Mesendoderm (in vitro differentiated cells): ENCODE measurements at regions not wholly inside any gene's neighbourhood (a gene's known extent, or its start where the extent isn't known, plus 50 kb on each side); places are given as distances from the start of the nearest gene placed in this dataset.

Experiments
- DNase-seq: peaks from one replicate; pipeline ENCODE4 v3.0.0; 2013
- H2AK5ac ChIP-seq: 2 replicates; pipeline ENCODE4 v1.6.1; 2013; ENCODE audit warnings: low read length, inconsistent platforms
- H2BK120ac ChIP-seq: 2 replicates; pipeline ENCODE4 v1.6.1; 2013; ENCODE audit warnings: low read depth, mild to moderate bottlenecking, low read length, moderate library complexity, mixed read lengths
- H2BK15ac ChIP-seq: replicated peaks from 2 replicates; pipeline ENCODE4 v1.6.1; 2013; ENCODE audit warnings: low read depth, mild to moderate bottlenecking, moderate library complexity
- H2BK5ac ChIP-seq: 2 replicates; pipeline ENCODE4 v1.6.1; 2013; ENCODE audit warnings: low read length, inconsistent platforms
- H3K18ac ChIP-seq: 2 replicates; pipeline ENCODE4 v1.6.1; 2013; ENCODE audit warnings: mild to moderate bottlenecking, low read length, mixed read lengths
- H3K23ac ChIP-seq: one replicate; pipeline ENCODE4 v1.6.1; 2013; ENCODE audit warnings: low read length
- H3K27ac ChIP-seq: 2 replicates; pipeline ENCODE4 v1.5.1; 2013; ENCODE audit warnings: low read depth, mild to moderate bottlenecking, inconsistent platforms, low read length, moderate library complexity
- H3K27me3 ChIP-seq: 2 replicates; pipeline ENCODE4 v1.6.1; 2013; ENCODE audit warnings: low read length, control low read depth, mild to moderate bottlenecking, inconsistent platforms; ENCODE audit not compliant: insufficient read depth, poor library complexity
- H3K36me3 ChIP-seq: 2 replicates; pipeline ENCODE4 v1.6.1; 2013; ENCODE audit warnings: low read length, inconsistent platforms; ENCODE audit not compliant: control insufficient read depth, insufficient read depth
- H3K4ac ChIP-seq: one replicate; pipeline ENCODE4 v1.6.1; 2013; ENCODE audit warnings: low read depth, mild to moderate bottlenecking, low read length, moderate library complexity
- H3K4me1 ChIP-seq: 2 replicates; pipeline ENCODE4 v1.6.1; 2013; ENCODE audit warnings: low read depth, low read length, inconsistent platforms; ENCODE audit not compliant: control insufficient read depth
- H3K4me2 ChIP-seq: 2 replicates; pipeline ENCODE4 v1.6.1; 2013; ENCODE audit warnings: low read length
- H3K4me3 ChIP-seq: 2 replicates; pipeline ENCODE4 v1.5.1; 2013; ENCODE audit warnings: mild to moderate bottlenecking, low read length
- H3K56ac ChIP-seq: one replicate; pipeline ENCODE4 v1.6.1; 2013; ENCODE audit warnings: low read length
- H3K79me1 ChIP-seq: 2 replicates; pipeline ENCODE4 v1.6.1; 2013; ENCODE audit warnings: low read length, inconsistent platforms
- H3K79me2 ChIP-seq: 2 replicates; pipeline ENCODE4 v1.6.1; 2013; ENCODE audit warnings: mild to moderate bottlenecking, low read length; ENCODE audit not compliant: control insufficient read depth, insufficient read depth
- H3K9ac ChIP-seq: 2 replicates; pipeline ENCODE4 v1.6.1; 2013; ENCODE audit warnings: low read length, inconsistent platforms
- H4K5ac ChIP-seq: one replicate; pipeline ENCODE4 v1.6.1; 2013; ENCODE audit warnings: low read length
- H4K8ac ChIP-seq: one replicate; pipeline ENCODE4 v1.6.1; 2013; ENCODE audit warnings: low read depth, mild to moderate bottlenecking, control low read depth, low read length, moderate library complexity
- WGBS: extraction: QIAGEN DNeasy Blood & Tissue Kit; methylation state at CpG from one replicate; pipeline ENCODE4 v1.1.7; 2013; ENCODE audit warnings: low lambda C conversion rate, missing lambda C conversion rate; ENCODE audit not compliant: insufficient coverage; ENCODE audit errors: extremely low coverage; 5-methylcytosine and 5-hydroxymethylcytosine counted together

DNA sequence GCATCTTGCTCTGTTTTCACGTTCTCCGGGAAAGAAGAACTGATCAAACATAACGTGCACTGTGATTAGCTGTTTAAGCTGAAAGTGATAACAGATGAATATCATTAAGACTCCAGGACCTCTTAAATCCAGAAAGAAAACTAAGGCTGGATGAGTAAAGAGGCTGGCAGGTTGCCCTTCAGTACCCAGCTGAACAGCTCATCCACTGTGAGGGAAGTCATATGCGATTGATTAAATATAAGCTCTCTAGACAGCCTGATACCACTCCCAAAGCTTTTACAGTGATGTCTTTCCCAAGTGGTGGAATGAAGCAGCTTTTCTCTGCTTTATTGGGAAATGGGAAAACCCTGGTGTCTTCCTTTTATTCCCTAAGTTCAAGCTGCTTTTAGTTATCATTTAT is 116.9 kb downstream of the EFNB2 start:
- H2AK5ac ChIP-seq, result no peak overlapping the region
- H3K4ac ChIP-seq, result no peak overlapping the region
- no peak overlapping the region for H3K9ac ChIP-seq
- no peaks in the 10 kb centered on the region for H3K27me3 ChIP-seq
- H2BK120ac ChIP-seq, result no peak overlapping the region
- H4K5ac ChIP-seq, result no peak overlapping the region
- H3K36me3 ChIP-seq, result no peaks in the 10 kb centered on the region
- H3K4me3 ChIP-seq, result no peak overlapping the region
- H3K18ac ChIP-seq, result no peak overlapping the region
- H3K79me1 ChIP-seq, result no peaks in the 10 kb centered on the region
- no peak overlapping the region for H4K8ac ChIP-seq
- H3K56ac ChIP-seq, result no peak overlapping the region
- no peaks in the 10 kb centered on the region for H3K79me2 ChIP-seq
- peaks cover 3% of the 10 kb centered on the region for H3K4me1 ChIP-seq
- no peak overlapping the region for H2BK5ac ChIP-seq
- H3K4me2 ChIP-seq, result no peak overlapping the region
- H3K27ac ChIP-seq, result no peak overlapping the region
- no peak overlapping the region for H2BK15ac ChIP-seq
- H3K23ac ChIP-seq, result no peak overlapping the region
- no CpG with 5 or more reads among the region's 4 CpGs for WGBS
- DNase-seq, result no peak

DNA sequence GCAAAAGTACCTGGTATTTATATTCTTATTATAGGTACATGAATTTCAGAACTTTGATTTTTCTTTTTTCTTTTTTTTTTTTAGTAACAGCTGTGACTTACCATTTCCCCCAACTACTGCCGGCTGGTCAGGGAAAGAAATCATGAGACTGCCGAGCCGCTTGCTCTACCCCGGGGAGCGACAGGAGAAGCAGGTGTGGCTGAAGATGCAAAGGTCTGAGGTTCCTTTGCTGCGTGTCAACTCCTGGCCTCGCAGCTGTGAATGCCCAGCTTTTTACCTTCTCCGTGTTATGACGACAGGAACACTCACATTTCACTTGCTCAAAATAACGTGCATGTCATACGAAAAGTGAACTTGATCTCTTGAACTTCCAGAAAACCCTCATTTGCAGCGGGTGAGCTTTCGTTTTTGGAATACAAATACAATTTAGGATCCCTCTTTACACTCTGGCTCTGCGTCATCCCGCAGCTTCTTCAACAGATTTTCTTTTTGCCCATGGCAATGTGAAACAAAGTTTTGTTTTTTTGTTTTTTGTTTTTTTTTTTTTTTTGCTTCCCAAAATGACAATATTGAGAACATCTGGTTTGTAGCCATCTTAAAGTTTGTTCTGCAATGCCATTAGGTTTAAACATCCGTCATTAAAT is 117.9 kb downstream of the EFNB2 start:
- Histone ChIP-seq H3K27ac (no peak overlapping the region), H3K79me1 (no peaks in the 10 kb centered on the region), H2BK5ac (no peak overlapping the region), H3K79me2 (no peaks in the 10 kb centered on the region), H3K23ac (peak overlapping the region; percentile 30), H3K18ac (no peak overlapping the region), H3K36me3 (no peaks in the 10 kb centered on the region), H4K8ac (no peak overlapping the region), H3K4me3 (no peak overlapping the region), H3K56ac (no peak overlapping the region), H3K4me1 (no peaks in the 10 kb centered on the region), H3K4ac (no peak overlapping the region), H2BK15ac (no peak overlapping the region), H3K4me2 (no peak overlapping the region), H3K27me3 (no peaks in the 10 kb centered on the region), H2BK120ac (no peak overlapping the region), H3K9ac (no peak overlapping the region), H2AK5ac (no peak overlapping the region), H4K5ac (no peak overlapping the region)
- DNase-seq, result no peak
- no CpG with 5 or more reads among the region's 16 CpGs for WGBS

- H3K4ac ChIP-seq, result no peak overlapping the region
Observed at GRCh38 chr13:106416645-106417044, 118.8 kb downstream of the EFNB2 start.

DNA sequence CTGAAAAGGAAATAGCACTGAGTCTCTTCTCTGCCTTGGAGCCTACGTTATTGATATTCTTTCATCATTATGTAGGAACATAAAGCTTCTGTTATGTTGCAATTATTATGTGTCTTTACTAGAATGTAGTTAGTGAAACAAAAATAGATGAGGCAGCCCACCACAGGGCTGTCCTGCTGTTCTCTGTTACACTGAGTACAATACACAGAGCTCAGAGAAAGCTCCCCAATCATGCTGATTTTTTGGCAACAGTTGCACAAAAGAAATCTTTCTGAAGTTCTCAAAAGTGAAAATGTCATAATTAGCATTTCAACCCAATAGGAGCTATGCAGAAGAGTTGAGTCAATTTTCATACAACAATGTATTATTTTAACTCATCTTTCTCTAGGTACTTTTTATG is 119.5 kb downstream of the EFNB2 start:
- Histone ChIP-seq H3K27me3 (no peaks in the 10 kb centered on the region), H3K79me2 (no peaks in the 10 kb centered on the region), H2BK120ac (no peak overlapping the region), H3K36me3 (no peaks in the 10 kb centered on the region), H4K5ac (no peak overlapping the region), H3K4ac (no peak overlapping the region), H4K8ac (no peak overlapping the region), H2AK5ac (no peak overlapping the region), H3K27ac (no peak overlapping the region), H3K18ac (no peak overlapping the region), H2BK5ac (no peak overlapping the region), H3K4me2 (no peak overlapping the region), H3K79me1 (no peaks in the 10 kb centered on the region), H2BK15ac (no peak overlapping the region), H3K4me1 (no peaks in the 10 kb centered on the region), H3K23ac (no peak overlapping the region), H3K4me3 (no peak overlapping the region), H3K9ac (no peak overlapping the region), H3K56ac (no peak overlapping the region)
- WGBS, result no CpG with 5 or more reads among the region's 1 CpG
- DNase-seq, result no peak

More at GRCh38 chr13:106416645-106417044, 118.8 kb downstream of the EFNB2 start:
- Histone ChIP-seq H3K23ac (no peak overlapping the region), H3K36me3 (no peaks in the 10 kb centered on the region), H3K79me2 (no peaks in the 10 kb centered on the region), H2BK120ac (no peak overlapping the region), H2BK5ac (no peak overlapping the region), H3K9ac (no peak overlapping the region), H3K4me3 (no peak overlapping the region), H4K8ac (no peak overlapping the region), H3K4me1 (no peaks in the 10 kb centered on the region), H3K18ac (no peak overlapping the region), H4K5ac (no peak overlapping the region), H2BK15ac (no peak overlapping the region), H3K27me3 (no peaks in the 10 kb centered on the region), H3K27ac (no peak overlapping the region), H3K4me2 (no peak overlapping the region), H3K79me1 (no peaks in the 10 kb centered on the region), H2AK5ac (no peak overlapping the region), H3K56ac (no peak overlapping the region)
- no peak for DNase-seq
- WGBS, result no CpG with 5 or more reads among the region's 3 CpGs

DNA sequence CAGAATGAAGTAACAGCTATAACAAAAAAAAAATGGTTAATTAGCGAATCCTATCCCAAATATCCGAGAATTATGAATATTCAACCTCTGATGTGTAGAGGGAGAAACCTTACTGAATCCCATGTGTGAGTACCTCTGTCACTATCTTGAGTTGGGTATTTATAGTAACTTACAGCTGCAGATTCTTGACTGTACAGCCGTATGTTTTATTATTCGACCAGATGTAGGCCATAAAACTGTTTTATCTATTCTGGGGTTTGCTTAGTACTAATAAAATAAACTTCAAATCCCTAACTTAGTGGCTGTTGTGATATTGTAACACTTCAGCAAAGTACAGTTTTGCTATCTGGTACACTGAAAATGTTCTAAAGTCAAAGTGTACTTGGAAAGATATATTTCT is 120.0 kb downstream of the EFNB2 start:
- WGBS, result no CpG with 5 or more reads among the region's 4 CpGs
- Histone ChIP-seq H3K79me2 (no peaks in the 10 kb centered on the region), H3K18ac (no peak overlapping the region), H3K27ac (no peak overlapping the region), H3K4me2 (no peak overlapping the region), H3K36me3 (no peaks in the 10 kb centered on the region), H4K8ac (no peak overlapping the region), H3K4me3 (no peak overlapping the region), H3K79me1 (no peaks in the 10 kb centered on the region), H3K56ac (no peak overlapping the region), H3K4me1 (no peaks in the 10 kb centered on the region), H2BK120ac (no peak overlapping the region), H3K9ac (no peak overlapping the region), H2AK5ac (no peak overlapping the region), H3K23ac (no peak overlapping the region), H2BK5ac (no peak overlapping the region), H3K4ac (no peak overlapping the region), H2BK15ac (no peak overlapping the region), H3K27me3 (no peaks in the 10 kb centered on the region), H4K5ac (no peak overlapping the region)
- DNase-seq, result no peak

- no peak overlapping the region for H3K9ac ChIP-seq
Observed at GRCh38 chr13:106407338-106407737, 128.1 kb downstream of the EFNB2 start.

More at GRCh38 chr13:106407338-106407737, 128.1 kb downstream of the EFNB2 start:
- no peak overlapping the region for H4K5ac ChIP-seq
- no peak for DNase-seq
- no peak overlapping the region for H4K8ac ChIP-seq
- H3K79me2 ChIP-seq, result no peaks in the 10 kb centered on the region
- H3K27me3 ChIP-seq, result no peaks in the 10 kb centered on the region
- no peak overlapping the region for H2BK120ac ChIP-seq
- H3K56ac ChIP-seq, result no peak overlapping the region
- no peak overlapping the region for H3K4me2 ChIP-seq
- no peak overlapping the region for H2BK5ac ChIP-seq
- H3K18ac ChIP-seq, result no peak overlapping the region
- no peak overlapping the region for H3K23ac ChIP-seq
- peaks cover 5% of the 10 kb centered on the region for H3K4me1 ChIP-seq
- no peak overlapping the region for H3K4ac ChIP-seq
- no peaks in the 10 kb centered on the region for H3K79me1 ChIP-seq
- no peaks in the 10 kb centered on the region for H3K36me3 ChIP-seq
- H2BK15ac ChIP-seq, result no peak overlapping the region
- no peak overlapping the region for H3K4me3 ChIP-seq
- H3K27ac ChIP-seq, result no peak overlapping the region
- no peak overlapping the region for H2AK5ac ChIP-seq
- no CpG with 5 or more reads among the region's 8 CpGs for WGBS
